ENCODE measurements at regions not wholly inside any gene's neighbourhood (a gene's known extent, or its start where the extent isn't known, plus 50 kb on each side); places are given as distances from the start of the nearest gene placed in this dataset.

DNA sequence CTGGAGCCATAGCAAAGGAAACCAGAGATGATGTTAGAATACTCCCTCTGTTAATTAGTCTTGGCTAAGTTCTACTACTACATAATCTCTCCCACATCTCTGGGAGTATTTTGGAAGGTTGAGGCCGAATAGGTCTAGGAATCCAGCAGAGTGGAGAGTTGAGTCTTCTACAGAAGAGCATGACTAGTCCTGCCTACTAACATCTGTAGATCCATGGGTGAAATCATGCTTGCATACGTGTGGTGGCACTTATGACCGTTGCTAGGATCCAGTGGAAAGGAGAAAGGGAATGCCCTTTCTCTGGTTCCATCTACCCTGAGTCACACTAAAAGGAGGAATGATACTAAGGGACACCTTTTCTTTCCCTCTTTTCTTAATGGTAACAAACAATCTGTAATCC lies 425.4 kb downstream of the KDM5D start:
- TF ChIP-seq, protein P1, sequence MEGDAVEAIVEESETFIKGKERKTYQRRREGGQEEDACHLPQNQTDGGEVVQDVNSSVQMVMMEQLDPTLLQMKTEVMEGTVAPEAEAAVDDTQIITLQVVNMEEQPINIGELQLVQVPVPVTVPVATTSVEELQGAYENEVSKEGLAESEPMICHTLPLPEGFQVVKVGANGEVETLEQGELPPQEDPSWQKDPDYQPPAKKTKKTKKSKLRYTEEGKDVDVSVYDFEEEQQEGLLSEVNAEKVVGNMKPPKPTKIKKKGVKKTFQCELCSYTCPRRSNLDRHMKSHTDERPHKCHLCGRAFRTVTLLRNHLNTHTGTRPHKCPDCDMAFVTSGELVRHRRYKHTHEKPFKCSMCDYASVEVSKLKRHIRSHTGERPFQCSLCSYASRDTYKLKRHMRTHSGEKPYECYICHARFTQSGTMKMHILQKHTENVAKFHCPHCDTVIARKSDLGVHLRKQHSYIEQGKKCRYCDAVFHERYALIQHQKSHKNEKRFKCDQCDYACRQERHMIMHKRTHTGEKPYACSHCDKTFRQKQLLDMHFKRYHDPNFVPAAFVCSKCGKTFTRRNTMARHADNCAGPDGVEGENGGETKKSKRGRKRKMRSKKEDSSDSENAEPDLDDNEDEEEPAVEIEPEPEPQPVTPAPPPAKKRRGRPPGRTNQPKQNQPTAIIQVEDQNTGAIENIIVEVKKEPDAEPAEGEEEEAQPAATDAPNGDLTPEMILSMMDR (IDR thresholded peaks at IDR 0.05): no peak
- TF ChIP-seq POLR2A (IDR thresholded peaks at IDR 0.05) (no peak), POLR2AphosphoS5 (IDR thresholded peaks at IDR 0.05) (no peak)
